ENCODE measurements at regions not wholly inside any gene's neighbourhood (a gene's known extent, or its start where the extent isn't known, plus 50 kb on each side); places are given as distances from the start of the nearest gene placed in this dataset.
"Not testable (repeated sequence)": the region's sequence is repeated elsewhere in the genome, so short reads cannot be mapped to it uniquely, and the experiment has no call there.

DNA sequence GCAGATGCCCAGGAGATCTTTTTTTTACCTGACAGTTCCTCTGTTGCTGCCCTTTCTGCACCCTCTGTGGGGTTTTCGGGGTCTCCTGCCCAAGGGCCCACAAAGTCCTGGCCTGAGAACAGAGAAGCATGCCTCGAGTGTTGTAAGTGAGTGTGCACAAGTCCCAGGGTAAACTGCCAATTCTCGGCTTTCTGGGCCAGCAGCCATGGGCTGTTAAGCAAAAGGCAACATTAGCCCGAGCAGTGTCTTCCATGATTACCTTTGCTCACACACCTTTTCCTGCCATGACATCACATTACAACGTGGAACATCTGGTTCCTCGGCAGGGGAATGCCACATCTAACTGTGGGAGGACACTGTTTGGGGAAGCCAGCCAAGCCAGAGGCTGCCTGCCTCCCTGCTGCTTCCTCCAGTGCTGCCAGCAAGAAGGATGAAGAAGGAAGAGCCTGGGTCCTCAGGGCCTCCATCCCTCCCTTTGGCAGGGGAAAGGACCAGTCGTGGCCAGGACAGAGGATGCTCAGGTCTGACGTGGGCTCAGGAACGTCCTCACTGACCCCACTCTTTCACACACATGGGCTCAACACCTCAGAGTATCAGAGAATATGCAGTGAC lies 485.9 kb downstream of the OMA1 start:
- DNase-seq (no peak), ATAC-seq (no peak)

DNA sequence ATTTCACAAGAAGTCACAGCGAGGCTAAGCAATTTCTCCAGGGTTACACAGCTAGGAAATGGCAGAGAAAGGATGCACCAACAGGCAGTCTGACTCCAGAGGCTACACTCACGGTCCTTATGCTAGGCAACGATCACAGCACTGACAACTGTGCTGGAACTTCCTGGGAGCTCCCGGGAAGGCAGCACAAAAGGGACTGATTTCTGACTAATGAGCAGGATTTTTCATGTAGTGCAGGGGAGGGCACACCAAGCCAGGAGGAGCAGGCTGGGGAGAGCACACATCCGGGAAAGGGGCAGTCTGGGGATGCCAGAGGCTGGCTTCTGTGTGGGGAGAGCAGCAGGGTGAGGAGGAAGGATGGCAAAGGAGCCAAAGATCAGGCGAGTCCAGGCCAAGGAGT lies 486.7 kb downstream of the OMA1 start:
- DNase-seq (no peak), ATAC-seq (no peak)

DNA sequence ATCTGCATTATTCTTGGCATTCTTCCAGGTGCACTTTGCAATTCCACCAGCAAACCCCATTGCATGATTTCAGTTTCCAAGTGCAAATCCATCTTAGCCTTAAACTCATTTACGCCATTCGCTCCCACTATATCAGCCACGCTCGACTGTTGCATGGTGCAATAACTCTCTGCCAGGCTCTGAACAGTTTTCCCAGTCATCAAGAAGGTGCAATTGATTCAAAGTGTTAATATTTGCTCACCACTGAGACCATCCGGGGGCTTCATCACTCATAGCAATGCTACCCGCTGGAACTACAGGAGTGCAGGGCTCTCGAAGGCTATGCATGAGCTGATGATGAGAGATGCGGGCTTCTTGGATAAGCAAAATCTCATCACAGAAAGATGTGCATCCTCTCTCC lies 488.2 kb downstream of the OMA1 start:
- ATAC-seq (no peak), DNase-seq (no peak)

DNA sequence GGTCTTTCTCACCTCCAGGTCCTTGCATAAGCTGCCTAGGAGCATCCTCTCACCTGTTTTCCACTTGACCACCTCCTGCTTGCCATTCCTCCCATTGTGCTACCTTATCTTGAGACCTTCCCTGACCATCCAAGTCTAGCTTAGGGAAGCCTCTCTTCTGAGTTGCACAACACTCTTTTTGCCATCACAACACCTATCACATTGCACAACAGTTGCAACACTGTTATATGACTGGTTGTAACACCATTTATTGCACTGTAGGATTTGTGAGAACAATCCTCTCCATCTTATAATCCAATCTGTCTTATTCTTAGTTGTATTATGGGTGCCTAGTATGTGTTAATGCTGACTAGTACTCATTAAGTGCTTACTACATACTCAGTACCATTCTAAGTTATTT lies 488.7 kb downstream of the OMA1 start:
- DNase-seq (no peak), ATAC-seq (no peak)

DNA sequence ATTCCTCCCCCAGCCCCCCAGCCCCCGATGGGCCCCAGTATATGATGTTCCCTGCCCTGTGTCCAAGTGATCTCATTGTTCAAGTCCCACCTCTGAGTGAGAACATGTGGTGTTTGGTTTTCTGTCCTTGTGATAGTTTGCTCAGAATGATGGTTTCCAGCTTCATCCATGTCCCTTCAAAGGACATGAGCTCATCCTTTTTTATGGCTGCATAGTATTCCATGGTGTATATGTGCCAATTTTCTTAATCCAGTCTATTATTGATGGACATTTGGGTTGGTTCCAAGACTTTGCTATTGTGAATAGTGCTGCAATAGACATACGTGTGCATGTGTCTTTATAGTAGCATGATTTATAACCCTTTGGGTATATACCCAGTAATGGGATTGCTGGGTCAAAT lies 495.3 kb downstream of the OMA1 start:
- not testable (repeated sequence) for ATAC-seq, DNase-seq

DNA sequence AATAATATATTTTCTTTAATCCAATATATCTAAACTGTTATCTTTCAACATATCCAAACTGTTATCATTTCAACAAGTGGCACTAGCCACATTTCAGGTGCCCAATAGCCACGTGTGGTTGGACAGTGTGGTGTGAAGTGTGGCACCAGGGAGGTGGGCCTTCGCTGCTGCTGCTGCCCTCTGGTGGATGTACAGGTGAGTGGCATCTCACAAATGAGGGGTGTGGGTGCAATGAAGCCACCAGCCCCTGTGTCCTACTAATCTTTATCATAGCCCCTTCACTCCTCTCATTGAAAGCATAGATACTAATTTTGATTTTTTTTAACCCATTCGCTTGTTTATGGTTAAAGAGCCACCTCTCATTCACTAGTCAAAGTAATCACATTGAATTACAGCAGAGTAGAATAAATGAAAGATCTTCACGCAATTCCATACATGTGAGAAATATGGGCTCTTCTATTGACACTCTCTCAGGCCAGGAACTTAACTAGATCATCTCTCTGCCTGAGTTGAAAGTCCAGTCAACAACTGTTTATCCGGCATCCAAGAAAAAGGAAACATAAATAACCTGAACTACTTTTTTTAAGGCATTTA lies 499.2 kb downstream of the OMA1 start:
- ATAC-seq (peak; percentile 59), DNase-seq (peak; percentile 21)

DNA sequence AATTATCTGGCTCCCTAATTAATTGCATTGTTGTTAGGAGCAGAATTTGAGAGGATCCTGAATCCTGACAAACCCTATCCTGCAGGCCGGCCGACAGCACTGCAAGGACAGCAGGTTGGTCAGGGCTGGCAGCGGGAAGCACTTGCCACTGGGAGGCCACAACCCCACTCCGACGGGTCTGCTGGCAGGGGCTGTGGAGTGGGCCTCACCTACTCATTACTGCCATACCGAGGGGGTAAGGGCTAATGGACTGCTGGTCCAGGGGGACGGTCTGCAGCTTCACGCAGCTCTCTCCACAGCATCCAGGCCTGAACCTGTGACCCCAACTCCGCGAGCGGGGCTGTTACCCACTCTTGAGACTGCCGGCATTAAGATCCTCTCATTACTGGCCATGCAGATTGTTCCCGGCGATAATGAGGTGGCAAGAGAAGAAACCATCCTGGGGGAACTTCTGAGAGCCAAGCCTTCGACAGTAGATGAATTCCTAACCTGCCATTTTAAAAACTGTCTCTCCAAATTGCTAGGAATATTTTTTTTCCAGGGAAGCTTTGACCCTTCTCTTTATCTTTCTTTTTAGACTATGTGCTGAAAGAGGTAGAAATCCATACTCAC lies 501.3 kb downstream of the OMA1 start:
- DNase-seq (no peak), ATAC-seq (no peak)

DNA sequence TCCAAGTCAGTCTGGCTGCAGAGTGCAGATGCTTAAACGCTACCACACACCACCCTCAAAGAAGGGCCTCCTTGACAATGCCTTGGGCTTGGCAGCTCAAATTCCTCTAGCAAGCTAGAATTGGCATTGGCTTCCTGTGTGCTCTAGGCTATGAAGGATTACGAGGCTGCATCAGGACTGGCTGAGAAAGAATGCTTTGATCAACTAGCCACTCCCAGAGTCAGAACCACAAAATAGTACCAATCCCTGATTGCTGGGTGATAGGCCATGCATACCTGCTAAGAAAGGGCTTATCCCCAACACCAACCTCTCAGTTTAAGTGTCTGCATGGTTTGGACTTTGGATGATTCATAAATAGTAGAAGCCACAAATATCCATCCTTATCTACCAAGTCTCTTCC lies 504.9 kb downstream of the OMA1 start:
- no peak for DNase-seq
- no peak for ATAC-seq

DNA sequence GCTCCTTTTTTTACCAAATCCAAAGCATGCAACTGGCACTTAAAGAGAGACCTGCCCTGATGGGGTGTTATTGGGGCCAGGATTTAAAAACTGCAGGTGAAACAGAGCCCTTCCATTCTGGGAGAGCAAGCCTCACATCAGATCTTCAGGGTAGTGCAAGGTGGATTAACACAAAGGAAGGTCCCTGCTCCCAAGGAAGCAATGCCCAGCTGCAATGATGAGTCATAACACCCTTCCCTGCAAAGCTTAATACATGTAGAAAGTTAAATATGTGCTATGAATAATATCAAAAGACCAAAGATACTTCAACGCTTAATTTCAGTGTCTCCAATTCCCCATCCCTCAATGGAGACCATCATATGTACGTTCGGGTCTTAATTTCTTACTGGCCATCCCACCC lies 508.0 kb downstream of the OMA1 start:
- no peak for DNase-seq
- ATAC-seq: no peak

DNA sequence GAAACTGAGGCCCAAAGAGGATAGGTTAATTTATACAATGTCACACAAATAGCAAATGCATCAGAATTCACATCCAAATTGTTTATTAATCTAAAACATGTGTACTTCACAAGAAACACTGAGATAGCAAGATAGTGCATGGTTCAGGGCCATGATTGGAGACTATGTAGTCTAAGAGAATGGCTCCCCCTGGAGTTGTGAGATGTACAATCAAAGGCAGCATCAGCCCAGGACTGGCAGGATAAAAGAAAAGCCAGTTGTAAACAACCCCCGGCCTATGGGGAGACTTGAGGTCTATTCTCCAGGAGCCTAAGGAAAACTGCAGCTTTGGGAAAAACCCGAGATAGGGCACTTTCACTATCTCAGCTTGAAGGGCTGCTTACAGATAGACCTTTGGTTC lies 511.0 kb downstream of the OMA1 start:
- ATAC-seq (no peak), DNase-seq (no peak)

DNA sequence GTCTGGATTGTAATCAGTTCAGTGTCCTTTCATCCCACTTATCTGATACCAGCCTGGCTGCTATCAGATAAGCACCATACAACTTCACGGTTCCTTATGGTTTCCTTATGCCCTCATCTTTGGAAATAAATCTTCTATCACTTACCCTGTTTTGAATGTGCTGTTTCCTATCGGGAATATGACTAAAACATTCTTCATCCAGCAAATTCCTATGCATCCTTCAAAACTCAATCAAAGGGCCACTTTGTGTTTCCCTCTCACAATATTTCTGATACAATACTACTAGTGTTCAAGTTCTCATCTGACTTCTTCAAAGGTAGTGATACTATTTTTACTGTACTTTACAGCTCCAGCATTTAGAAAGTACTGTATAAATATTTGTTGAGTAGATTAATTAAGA lies 513.2 kb downstream of the OMA1 start:
- DNase-seq (no peak), ATAC-seq (no peak)

DNA sequence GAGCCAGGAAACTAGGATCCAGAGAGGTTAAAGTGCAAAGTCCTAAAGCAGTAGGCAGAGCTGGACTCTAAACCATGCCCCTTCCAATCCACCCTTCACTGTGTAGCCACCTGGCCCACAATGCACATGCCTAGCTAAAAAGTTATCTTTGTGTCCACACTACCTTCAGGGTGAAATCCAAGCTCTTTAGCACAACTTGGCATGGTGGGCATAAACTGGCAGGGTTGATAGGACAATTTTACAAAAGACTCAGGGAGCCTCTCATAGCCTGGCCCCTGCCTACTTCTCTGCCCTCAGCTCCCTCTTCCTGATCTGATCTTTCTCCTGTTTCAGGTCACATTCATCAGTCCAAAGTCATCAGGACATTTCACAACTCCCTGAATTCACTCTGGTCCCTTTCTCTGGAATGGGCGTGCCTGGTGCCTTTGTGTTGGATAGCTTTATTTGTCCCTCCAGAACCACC lies 513.9 kb downstream of the OMA1 start:
- DNase-seq (no peak), ATAC-seq (no peak)

DNA sequence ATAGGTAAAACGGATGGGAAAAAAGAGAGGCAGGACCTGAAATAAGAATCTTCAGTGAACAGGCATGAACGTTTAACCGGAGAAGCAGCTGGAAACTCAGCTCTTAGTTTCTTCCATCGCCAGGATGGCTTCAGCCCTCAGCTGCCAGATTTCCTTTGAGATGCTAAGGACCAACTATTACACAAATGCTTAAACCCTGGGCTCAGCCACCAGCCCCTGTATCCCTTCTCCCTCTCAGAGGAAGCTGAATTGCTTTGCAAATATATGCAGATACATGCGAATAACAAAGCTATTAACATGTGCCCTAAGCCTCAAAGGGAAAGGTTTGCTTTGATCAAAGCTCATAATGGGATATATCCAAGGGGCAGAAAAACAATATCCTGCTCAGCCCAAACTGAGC lies 515.1 kb downstream of the OMA1 start:
- no peak for DNase-seq
- ATAC-seq: no peak

DNA sequence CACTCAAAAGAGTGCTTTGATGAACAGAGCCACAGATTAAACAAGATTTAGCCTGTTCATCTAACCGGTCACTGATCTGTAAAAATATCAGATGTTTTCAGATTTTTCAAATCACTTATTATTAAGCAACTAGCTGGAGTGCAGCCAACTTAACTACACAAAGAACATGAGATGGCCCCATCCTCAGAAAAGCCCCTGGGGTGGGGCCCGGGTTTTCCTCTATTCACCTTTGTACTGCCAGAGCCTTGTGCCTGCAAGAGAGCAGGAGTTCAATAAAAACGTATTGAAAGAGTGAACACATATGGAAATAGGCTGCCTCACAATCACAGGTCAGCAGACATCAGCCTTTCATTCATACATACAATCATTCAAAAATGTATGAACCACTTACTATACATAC lies 516.1 kb downstream of the OMA1 start:
- DNase-seq (no peak), ATAC-seq (no peak)

DNA sequence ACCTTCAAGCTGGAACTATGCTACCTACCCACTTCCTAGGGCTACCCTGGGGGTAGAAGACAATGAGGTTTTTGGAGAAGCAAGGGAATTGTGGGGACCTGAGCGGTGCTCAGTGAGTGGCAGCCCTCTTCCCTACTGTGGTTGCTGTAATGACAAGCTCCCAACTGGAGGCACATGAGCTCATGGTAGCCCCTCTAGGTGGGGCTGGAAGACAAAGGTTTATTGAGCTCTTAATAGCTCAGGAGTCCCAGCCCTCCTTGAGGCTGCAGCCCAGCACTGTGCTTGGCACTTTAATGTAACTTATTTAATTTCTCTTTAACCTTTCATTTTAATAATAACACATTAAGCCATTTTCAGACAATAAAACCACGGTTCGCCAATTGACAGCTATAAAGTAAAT lies 528.9 kb downstream of the OMA1 start:
- ATAC-seq: no peak
- no peak for DNase-seq

DNA sequence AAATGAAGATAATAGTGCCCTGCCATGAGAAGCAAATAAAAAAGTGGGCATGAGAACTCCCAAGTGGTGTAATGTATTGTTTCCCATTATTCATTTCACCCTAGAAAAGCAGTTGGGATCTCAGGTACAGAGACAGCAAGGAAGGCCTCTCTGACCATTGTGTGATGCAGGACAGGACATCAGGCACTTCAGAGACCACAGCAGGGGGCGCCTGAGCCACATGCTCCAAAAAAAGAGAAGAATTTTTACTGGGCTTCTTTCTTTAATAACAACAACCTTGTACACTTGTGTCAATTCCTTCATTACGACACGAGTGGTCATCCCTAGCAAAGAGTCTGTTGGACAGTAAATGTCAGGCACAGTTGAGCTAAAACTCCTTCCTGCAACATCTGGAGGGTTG lies 533.3 kb downstream of the OMA1 start:
- no peak for ATAC-seq
- DNase-seq: no peak

DNA sequence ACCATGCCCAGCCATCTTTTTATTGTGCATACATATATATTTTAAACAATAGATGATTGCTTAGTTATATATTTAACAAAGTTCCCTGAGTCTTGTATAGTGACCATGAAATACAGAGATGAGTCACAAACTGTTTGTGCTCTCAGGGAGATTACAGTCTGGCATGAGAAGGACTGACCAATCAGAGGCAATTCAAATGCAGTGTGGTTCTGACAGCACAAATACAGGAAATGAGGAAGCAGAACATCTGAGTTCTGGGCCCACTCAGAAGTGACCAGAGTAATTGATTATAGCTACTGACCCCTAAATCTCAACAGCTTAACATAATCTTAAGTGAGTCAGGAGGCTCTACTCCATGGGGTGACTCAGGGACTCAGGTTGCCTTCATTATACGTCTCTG lies 534.5 kb downstream of the OMA1 start:
- DNase-seq (no peak), ATAC-seq (no peak)

DNA sequence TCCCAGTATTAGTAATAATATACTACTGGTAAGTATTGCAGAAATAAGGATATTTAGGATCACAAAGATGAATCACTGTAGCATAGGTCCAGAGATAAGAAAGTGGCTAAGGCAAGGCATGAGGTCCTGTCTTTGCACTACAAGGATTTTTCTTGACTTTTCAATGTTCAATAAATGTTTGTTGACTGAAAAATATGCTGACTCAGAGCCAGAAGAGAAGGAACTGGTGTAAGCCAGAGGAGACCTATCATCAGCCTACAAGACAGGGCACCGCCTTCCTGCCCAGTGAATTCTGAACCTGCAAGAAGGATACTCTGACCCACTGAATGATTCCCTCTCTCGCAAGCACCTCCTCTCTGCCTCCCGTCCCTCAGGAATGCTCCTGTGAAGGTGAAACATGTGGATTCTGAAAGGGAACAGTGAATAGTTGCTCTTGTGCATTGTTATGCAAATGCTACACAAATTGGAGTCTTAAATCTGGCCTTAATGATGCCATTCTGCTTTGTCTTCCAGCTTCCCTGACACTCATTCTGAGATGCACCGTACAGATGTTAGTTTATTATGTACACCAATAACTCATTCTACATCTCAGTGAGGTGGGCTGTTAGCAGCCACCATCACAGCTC lies 540.0 kb downstream of the OMA1 start:
- DNase-seq (no peak), ATAC-seq (no peak)

DNA sequence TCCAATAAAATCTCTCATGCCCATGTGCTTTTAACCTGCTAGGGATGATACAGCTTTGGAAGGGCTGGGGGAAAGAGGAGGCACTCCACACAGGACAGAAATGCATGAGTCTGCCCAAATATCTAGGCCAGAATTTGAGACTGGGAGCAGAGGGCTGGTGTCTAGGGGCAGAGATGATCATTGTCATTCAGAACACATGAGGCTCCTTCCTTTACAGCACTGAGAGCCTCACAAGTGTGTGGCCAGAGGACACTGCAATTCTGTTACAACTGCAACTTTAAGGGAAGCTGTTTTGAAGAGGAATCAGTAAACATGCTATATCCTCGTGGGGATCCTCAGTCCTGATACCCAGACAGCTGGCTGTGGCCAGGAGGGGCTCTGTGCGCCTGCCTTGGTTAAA lies 541.3 kb downstream of the OMA1 start:
- ATAC-seq (no peak), DNase-seq (no peak)

DNA sequence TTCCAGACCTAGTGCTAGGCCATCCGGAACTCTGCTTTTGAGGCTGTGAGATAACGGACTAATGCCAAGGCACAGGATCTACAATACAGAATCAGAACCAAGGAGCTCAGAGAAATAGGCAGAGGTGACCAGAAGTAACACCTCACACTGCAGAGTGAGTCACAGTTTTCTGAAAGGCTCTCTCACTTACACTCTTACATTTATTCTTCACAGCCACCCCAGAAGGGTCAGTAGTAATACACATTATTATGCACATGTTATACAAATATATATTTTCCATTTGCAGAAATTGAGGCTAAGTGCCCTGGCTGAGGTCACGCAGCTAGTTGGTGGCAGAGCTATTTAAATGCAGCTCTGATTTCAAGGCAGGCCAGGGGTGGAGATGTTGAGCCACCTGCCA lies 542.5 kb downstream of the OMA1 start:
- DNase-seq (no peak), ATAC-seq (no peak)

DNA sequence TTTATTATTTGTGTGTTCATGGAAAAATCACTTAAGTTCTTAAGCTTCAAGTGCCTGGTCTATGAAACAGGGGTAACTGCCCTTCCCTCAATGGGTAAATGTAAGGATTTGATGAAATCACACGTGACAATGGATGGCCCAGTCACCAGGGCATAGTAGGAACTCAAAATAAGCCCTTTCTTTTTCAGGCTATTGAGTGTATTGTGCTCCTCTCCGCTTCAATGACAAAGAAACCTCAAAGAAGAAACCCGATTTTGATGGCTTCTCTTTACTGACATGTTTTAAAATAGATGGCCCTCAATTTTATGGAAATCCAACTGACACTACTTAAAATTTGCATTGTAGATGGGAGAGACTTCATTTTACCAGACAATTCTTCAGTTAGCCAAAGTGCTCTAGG lies 543.5 kb downstream of the OMA1 start:
- DNase-seq (no peak), ATAC-seq (no peak)

DNA sequence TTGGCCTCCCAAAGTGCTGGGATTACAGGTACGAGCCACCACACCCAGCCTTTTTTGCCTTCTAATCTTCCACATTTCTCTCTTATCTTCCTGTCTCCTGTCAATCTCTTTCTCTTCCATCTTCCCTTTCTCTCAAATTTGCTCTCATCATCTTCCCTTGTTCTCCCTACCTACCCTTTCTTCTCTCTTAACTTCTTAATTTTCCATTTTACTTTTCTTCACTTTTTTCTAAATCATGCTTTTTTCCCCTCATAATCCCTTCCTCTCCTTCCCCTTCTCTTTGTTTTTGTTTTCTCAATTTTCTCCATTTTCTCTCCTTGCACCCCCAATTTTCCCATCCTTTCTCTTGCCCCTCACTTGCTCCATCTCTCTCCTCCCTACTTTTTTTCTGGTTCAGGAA lies 545.7 kb downstream of the OMA1 start:
- DNase-seq (no peak), ATAC-seq (no peak)

DNA sequence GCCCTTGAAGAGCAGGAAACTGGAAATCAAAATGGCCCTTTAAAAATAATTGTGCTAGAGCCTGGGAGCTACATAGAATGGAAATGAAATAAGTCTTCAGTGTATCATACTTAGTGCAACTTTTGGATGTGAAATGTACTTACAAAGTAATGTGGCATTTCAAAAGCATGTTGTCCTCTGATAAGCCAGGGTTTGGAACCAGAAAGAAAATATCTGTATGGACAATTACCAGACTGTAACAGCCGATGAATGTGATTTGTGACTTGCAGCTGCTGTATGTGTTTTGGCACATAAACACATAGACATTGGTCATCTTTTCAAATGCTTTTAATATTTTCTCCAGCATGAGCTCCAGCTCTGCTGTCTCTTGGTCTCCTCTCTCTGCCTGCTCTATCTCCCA lies 546.4 kb downstream of the OMA1 start:
- DNase-seq: no peak
- no peak for ATAC-seq

DNA sequence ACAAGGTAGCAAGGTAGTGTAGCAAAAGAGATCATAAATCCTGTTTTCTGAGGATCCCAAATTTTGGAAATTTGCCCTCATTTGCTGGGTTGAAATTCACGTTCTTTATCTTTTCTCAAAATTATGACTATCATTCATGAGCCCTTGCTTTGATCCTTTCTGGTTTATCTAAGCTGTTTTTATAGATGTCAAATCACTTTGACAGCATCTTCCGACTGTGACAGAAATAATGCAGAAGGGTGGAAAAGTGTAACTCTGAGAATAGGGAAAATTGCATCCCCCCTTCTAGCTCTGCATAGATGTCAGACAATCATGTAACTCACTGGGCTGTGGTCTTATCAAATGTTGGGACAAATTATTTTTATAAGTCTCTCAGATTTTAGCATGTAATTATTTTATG lies 550.1 kb downstream of the OMA1 start:
- ATAC-seq: no peak
- no peak for DNase-seq
